NCI-H1436 treated with DMSO at 0.1 percent for 48 hours (cell line): ENCODE measurements at regions not wholly inside any gene's neighbourhood (a gene's known extent, or its start where the extent isn't known, plus 50 kb on each side); places are given as distances from the start of the nearest gene placed in this dataset.

Source experiments
- DNase-seq: peaks from one replicate; lab custom pipeline; 2025; lab: John Stamatoyannopoulos, UW

DNA sequence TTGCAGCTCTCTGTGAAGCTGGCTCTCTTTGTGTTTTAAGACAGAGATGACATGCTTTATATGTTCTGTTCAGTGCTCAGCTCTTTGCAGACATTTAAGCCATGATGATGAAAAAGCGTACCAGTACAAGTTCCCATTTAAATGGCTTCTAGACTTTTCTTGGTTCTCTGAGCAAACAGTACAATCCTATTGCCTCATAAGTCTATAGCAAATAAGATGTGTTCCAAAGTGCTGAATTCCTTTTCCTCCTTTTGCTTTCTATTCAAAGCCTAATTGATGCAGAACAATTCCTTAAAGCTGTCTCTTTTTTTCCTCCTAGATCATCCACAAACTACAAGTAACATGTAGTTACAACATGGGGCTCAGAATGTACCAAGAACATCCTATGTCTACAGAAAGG, 168.8 kb upstream of the SPATS2L start:
- no peak for DNase-seq

- no peak for DNase-seq
Observed at GRCh38 chr2:200138391-200139124, 167.9 kb upstream of the SPATS2L start.

DNA sequence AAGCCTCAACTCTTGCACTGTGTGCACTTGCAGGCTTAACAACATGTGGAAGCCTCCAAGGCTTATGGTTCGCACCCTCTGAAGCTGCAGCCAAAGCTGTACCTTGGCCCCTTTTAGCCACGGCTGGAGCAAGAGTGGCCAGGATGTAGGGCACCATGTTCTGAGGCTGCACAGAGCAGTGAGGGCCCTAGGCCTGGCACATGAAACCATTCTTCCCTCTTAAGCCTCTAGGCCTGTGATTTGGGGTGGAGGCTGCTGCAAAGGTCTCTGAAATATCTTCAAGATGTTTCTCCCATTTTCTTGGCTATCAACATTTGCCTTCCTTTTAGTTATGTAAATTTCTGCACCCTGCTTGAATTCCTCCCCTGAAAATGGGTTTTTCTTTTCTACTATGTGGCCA, 161.9 kb upstream of the SPATS2L start:
- no peak for DNase-seq

GRCh38 chr2:200146501-200146900, 160.0 kb upstream of the SPATS2L start:
- DNase-seq = no peak

GRCh38 chr2:200147371-200147770, 159.1 kb upstream of the SPATS2L start:
- DNase-seq = no peak

- no peak for DNase-seq
Observed at GRCh38 chr2:200148366-200148765, 158.1 kb upstream of the SPATS2L start.

DNA sequence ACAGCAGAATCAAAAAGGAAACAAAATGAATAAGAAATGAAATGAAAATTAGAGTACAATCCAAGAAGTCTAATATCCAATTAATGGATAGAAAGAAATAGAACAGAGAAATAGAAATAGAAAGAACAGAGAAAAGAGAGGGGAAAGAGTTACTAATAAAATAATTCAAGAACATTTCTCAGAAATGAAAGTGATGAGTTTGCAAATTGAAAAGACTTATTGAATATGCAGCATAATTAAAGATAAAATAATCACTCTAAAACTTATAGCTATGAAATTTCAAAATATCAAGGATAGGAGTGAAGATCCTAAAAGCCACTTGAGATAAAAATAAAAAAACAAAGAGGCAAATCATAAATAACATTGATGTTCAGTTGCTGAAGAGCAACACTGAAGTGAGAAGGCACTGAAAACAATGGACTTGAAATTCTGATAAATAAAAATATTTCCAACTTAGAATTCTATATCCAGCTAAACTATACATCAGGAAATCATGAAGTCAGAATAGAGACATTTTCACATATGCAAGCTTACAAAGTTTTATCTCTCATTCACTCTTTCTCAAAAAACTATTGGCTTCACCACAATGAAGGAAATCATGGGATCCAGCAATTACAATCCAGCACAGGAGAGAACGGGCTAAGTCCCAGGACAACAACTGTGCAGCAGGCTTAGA, 155.9 kb upstream of the SPATS2L start:
- no peak for DNase-seq

GRCh38 chr2:200155652-200156051, 150.8 kb upstream of the SPATS2L start:
- no peak for DNase-seq

DNA sequence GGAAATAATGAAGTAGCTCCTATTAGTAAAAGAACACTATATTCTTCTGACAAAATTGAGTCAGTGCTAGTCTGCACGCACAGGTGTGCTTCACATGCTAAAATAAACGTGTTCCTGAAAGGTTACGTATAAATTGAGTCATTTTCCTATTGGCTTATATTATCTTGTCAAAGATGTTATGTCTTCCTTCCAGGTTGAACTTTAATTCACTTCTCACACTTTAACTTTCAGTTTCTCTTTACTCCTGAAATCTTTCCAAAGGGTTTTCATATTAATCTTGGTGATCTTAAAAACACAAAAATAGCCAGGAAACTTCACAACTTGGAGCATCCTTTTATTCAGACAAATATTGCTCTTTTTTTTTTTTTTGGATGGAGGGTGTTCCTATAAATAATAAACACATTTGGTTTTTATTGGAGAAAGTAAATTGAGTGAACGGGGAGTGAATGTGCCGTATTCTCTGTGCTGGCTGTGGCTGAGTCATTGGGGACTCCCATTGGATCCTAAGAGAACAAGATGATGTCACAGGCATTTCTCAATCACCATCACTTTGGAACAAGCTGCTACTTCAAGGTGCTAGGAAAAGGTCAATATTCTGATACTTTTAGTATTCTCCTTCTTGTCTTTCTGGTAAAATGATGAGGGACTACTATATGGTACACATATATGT, 150.2 kb upstream of the SPATS2L start:
- DNase-seq = no peak

GRCh38 chr2:200158647-200159356, 147.7 kb upstream of the SPATS2L start:
- no peak for DNase-seq

DNA sequence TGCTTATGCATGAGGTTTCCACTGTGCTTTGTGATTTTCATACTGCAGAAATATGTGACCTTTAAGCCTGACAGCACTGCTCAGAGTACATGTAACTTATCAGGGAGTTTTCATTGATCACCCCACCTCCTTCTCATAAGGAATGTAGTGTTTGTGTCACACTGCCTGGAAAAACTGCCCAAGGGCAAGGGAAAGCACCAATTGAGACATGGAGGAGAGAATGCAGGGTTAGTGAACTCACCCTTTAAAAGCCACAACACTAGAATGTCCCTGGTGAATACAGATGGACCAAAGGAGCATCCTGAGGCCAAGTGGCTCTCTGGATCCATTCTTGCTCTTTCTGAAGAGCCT, 147.2 kb upstream of the SPATS2L start:
- DNase-seq = no peak

- DNase-seq = no peak
Observed at GRCh38 chr2:200159829-200160781, 146.4 kb upstream of the SPATS2L start.

DNA sequence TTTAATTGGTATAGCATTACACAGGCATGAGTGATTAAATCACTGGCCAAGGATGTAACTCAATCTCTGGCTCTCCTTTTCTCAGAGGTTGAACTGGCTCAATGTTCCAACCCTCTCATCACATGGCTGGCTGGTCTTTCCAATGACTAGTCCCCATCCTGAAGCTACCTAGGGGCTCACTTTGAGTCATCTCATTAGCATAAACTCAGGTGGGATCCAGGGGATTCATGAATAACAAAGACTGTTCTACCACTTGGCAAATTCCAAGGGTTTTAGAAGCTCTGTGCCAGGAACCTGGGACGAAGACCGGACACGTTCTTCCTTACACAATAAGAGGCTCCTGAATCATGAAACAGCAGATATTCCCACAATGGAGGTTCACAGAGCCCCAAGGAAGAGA, 145.0 kb upstream of the SPATS2L start:
- no peak for DNase-seq

DNA sequence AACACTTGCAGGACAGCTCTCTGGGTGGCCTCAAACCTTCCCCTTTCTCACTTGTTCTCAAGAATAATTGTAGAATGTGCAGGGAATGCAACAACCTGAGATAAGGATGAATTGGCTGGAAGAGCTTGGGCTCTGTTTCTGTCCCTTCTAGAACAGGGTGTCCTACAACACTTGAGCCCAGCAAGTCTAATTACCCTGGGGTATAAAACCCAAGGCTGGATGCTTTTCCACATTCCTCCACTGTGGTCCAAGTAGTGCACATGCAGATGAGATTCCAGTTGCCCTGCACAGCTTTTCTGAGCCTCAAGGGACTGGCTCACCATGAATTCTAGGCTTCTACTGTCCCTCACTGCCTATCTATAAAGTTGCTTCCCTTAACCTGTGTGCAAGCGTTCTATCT, 140.8 kb upstream of the SPATS2L start:
- no peak for DNase-seq

GRCh38 chr2:200168641-200169555, 137.6 kb upstream of the SPATS2L start:
- DNase-seq = no peak

DNA sequence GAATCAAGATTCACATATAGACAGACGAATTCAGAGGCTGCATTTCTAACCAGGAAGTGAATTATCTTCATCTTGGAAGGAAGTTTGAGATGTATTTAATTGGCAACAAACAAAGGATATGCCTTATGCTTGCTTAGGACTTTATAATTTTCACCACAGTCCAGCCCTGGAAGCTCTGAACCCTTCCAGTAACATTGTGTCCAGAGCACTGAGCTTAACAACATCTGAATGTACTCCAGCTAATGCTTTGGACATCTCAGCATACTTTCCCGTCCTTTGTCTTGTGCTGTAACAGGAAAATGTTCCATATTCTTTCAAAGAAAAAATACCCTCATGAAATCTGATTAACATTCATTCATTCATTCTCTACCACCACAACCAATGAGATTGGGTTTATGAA, 136.3 kb upstream of the SPATS2L start:
- no peak for DNase-seq

- no peak for DNase-seq
Observed at GRCh38 chr2:200171731-200172482, 134.6 kb upstream of the SPATS2L start.

DNA sequence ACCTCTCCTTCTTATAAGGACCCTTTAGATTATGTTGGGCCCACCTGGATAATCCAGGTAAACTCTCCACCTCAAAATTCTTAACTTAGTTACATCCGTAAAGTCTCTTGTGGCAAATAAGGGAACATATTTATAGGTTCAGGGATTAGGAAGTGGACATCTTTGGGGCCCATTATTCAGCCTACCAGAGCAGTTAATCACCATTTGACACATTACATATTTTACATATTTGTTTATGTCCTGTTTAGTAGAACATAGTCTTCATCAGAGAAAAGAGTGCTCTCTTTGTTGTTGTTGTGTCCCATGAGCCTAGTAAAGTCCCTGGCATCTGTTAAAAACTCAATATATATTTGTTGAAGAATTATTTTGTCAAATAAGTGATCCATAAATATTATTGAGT, 134.0 kb upstream of the SPATS2L start:
- no peak for DNase-seq

- DNase-seq = no peak
Observed at GRCh38 chr2:200172944-200173581, 133.4 kb upstream of the SPATS2L start.
